ENCODE measurements at regions not wholly inside any gene's neighbourhood (a gene's known extent, or its start where the extent isn't known, plus 50 kb on each side); places are given as distances from the start of the nearest gene placed in this dataset.
"Not testable (repeated sequence)": the region's sequence is repeated elsewhere in the genome, so short reads cannot be mapped to it uniquely, and the experiment has no call there.

DNA sequence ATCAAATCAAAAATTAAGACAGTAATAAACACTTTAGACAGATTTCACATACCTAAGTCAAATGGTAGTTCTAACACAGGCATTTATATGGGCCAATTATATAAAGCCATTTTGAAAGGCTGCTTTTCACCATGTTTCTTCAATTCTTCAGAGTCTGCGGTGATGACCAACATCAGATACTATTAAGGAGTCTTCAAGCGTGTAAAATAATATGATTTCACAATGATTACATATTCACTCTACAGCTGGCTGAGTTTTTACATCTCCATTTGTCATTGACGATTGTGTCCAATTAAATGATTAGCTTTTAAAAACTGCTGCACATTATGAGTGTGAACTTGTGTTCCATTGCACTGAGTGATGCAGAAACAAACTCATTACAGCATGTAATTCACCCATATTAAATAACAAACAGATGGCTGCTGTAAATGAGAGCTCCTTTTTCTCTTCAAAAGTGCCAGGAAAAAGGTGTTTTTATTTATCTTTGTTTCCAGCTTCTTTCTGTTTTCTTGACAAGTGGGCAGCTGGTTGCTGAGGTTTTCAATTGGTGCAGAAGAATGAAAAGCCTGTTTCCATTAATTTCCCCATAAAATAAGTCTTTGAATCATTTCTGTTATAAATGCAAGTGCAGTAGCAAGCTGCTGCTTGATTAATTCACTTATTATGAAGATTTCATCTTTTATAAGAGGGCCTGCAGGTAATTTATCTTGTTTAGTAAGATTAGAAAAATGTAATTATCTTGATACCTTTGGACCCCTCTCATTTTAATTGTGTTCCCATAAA lies 676.1 kb upstream of the KLHL1 start:
- H3K27ac ChIP-seq: no peak overlapping the region
- no peak for TF ChIP-seq CTCF (conservative IDR thresholded peaks at IDR 0.05)

- no peak for TF ChIP-seq CTCF (conservative IDR thresholded peaks at IDR 0.05)
- H3K27ac ChIP-seq: no peak overlapping the region
These were observed 661.6 kb upstream of the KLHL1 start for GRCh38 chr13:70769817-70770216.

DNA sequence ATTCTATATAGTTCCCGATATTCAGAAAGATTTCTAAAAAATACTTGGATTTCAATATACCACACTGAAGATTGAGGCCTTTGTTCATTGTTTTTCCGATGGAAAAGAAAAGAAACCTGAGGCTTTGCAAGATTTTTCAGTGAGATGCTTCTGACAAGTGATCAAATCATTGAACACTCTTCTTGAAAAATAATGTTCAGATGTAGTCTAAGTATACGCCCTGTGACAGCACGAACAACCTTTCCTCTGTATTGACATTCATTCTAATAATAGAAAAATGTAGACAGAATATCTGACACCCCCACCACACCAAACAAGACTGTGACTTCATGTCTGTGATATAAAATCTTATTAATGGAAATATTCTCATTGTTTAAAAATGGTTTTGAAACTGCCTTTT lies 650.7 kb upstream of the KLHL1 start:
- TF ChIP-seq CTCF (conservative IDR thresholded peaks at IDR 0.05): no peak
- H3K27ac ChIP-seq: no peak overlapping the region

DNA sequence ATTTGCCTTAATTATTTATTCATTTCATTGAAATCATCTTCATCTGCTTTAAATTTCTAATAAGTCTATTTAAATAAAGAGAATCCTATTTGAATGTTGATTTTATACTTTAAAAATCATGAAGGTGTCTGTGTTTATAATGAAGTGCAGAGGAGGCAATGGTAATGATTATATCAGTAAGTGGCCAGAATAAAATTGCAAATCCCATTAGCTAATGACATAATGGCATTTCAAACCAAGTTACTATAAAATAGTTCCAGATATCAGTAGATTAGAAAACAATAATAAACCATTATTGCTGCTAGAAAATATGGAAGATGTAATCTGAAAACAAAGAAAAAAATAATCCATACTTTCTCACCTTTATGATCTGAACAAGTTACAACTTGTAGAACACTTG lies 647.8 kb upstream of the KLHL1 start:
- no peak for TF ChIP-seq CTCF (conservative IDR thresholded peaks at IDR 0.05)
- no peak overlapping the region for H3K27ac ChIP-seq

GRCh38 chr13:70755456-70755855 lies 647.2 kb upstream of the KLHL1 start:
- H3K27ac ChIP-seq: no peak overlapping the region
- TF ChIP-seq CTCF (conservative IDR thresholded peaks at IDR 0.05): no peak

DNA sequence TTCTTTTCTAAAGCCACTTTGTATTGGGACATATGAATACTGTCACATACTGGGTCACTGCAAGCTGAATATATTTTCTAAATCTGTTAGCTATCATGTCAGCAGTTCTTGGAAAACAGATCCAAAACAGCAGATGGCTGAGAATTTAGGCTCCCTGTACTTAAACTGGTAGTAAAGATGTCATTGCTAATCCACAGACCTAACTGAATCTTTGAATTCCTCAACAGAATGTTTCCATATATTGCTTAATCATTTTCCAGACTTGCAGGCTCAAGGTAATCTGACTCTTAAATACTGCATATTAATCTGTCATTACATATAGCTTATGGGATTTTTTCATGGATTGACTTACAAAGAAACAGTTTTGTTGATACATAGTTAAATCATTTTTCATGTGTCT lies 639.0 kb upstream of the KLHL1 start:
- H3K27ac ChIP-seq: no peak overlapping the region
- TF ChIP-seq CTCF (conservative IDR thresholded peaks at IDR 0.05): no peak

DNA sequence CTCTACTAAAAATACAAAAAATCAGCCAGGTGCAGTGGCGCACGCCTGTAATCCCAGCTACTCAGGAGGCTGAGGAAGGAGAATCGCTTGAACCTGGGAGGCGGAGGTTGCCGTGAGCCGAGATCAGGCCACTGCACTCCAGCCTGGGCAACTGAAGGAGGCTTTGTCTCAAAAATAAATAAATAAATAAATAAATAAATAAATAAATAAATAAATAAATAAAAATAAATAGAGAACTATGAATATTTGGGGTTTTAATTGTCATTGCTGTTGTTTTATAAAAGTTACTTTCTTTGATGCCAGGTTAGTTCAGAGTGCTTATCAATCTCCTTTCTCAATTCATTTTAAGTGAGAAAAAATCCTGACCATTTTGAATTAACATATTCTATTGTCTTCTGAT lies 638.2 kb upstream of the KLHL1 start:
- not testable (repeated sequence) for H3K27ac ChIP-seq

DNA sequence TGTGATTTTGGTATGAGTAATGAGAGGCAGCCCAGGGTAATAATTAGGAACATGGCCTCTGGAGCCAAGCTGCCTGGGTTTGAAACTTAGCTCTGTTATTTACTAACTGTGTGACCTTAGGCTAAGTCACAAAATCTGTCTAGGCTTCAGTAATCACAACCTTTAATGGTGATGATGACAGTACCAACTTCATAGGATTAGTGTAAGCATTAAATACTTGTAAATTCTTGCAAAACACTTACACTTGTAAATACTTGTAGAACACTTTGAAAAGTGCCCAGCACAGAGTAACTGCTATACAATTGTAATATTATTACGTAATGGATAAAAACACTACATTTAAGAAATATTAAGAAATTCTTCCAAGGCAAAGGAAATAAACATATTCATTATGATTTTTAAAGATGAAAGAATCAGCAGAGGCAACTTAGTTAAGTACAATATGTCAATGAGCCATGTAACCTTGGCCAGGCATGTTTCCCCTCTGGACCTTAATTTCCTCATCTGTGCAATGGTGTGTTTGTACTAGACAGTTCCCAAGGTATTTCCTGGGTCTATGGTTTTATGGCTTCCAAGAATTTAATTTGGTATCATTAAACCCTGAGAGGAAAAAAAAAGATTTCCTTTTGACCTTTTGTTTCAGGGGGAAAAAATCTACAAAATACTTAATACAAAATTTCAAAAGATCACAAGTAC lies 628.5 kb upstream of the KLHL1 start:
- no peak overlapping the region for H3K27ac ChIP-seq
- no peak for TF ChIP-seq CTCF (conservative IDR thresholded peaks at IDR 0.05)

All from VCaP (cell line).